HUES64 (cell line): ENCODE measurements at regions not wholly inside any gene's neighbourhood (a gene's known extent, or its start where the extent isn't known, plus 50 kb on each side); places are given as distances from the start of the nearest gene placed in this dataset.

Experiments
- H3K27ac ChIP-seq: 2 replicates; pipeline ENCODE4 v1.7.0; 2013; ENCODE audit warnings: low read depth, low read length, inconsistent platforms
- H3K27me3 ChIP-seq: 2 replicates; pipeline ENCODE4 v1.6.1; 2013; ENCODE audit warnings: mild to moderate bottlenecking, low read length; ENCODE audit not compliant: insufficient read depth
- H3K36me3 ChIP-seq: 2 replicates; pipeline ENCODE4 v1.6.1; 2013; ENCODE audit warnings: mild to moderate bottlenecking, low read length; ENCODE audit not compliant: insufficient read depth
- H3K4me1 ChIP-seq: 2 replicates; pipeline ENCODE4 v1.6.1; 2013; ENCODE audit warnings: mild to moderate bottlenecking, low read length, moderate library complexity; ENCODE audit not compliant: insufficient read depth
- H3K4me3 ChIP-seq: 2 replicates; pipeline ENCODE4 v1.5.1; 2013; ENCODE audit warnings: mild to moderate bottlenecking, low read length, moderate library complexity
- H3K9ac ChIP-seq: 2 replicates; pipeline ENCODE4 v1.6.1; 2013; ENCODE audit warnings: mild to moderate bottlenecking, low read depth, low read length
- H3K9me3 ChIP-seq: 2 replicates; pipeline ENCODE4 v1.6.1; 2013; ENCODE audit warnings: low read depth, low read length; ENCODE audit not compliant: insufficient read depth
- WGBS: fragments of 150-250, 120-280 bp; methylation state at CpG from one replicate; pipeline ENCODE4 v1.1.7; 2013; ENCODE audit warnings: missing lambda C conversion rate; 5-methylcytosine and 5-hydroxymethylcytosine counted together

- Histone ChIP-seq H3K4me3 (no peak overlapping the region), H3K9me3 (no peaks in the 10 kb centered on the region), H3K9ac (no peak overlapping the region), H3K4me1 (no peaks in the 10 kb centered on the region), H3K36me3 (no peaks in the 10 kb centered on the region), H3K27ac (no peak overlapping the region), H3K27me3 (no peaks in the 10 kb centered on the region)
- WGBS = 70% methylated on average over 2 of the region's 2 CpGs
Observed at GRCh38 chr4:177010418-177010817, 217.7 kb upstream of the VEGFC start.

GRCh38 chr4:177012918-177013545 lies 220.3 kb upstream of the VEGFC start:
- Histone ChIP-seq H3K27ac (no peak overlapping the region), H3K9me3 (no peaks in the 10 kb centered on the region), H3K4me1 (no peaks in the 10 kb centered on the region), H3K36me3 (no peaks in the 10 kb centered on the region), H3K9ac (no peak overlapping the region), H3K4me3 (no peak overlapping the region), H3K27me3 (no peaks in the 10 kb centered on the region)
- 94% methylated on average over 1 of the region's 1 CpG for WGBS

DNA sequence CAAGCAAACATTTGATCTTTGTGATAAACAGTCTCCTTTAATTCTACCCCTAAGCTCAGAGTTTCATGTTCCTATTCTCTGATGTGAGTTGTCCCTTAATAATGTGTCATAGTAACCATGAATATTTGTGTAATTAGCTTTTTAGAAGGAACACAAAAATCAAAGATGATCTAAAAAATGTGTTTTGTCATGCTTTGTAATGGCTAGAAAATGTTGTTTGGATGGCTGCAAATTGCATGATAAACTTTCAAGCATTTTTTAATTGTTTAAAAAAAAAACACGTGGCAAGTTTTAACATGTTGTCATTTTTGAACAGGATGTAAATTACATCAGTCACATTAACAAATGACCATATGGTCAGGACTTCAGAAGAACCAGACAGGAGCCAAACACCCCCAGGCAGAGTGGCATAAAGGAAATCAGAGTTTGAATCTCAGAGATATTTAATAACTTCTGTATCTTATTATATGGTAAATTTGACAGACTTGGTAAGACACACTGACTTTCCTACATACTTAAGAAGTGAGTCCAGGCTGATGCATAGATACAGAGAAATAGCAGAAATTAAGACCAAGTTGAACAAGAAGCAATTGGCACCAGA lies 223.9 kb upstream of the VEGFC start:
- 100% methylated on average over 1 of the region's 1 CpG for WGBS
- Histone ChIP-seq H3K9ac (no peak overlapping the region), H3K27ac (no peak overlapping the region)

GRCh38 chr4:177023951-177024350 lies 231.2 kb upstream of the VEGFC start:
- no peak overlapping the region for H3K27ac ChIP-seq
- WGBS = 88% methylated on average over 3 of the region's 3 CpGs
- no peaks in the 10 kb centered on the region for H3K36me3 ChIP-seq
- H3K27me3 ChIP-seq = no peaks in the 10 kb centered on the region
- no peaks in the 10 kb centered on the region for H3K4me1 ChIP-seq
- no peaks in the 10 kb centered on the region for H3K9me3 ChIP-seq
- H3K9ac ChIP-seq = no peak overlapping the region
- H3K4me3 ChIP-seq = no peak overlapping the region

More for the DNA sequence above, 223.9 kb upstream of the VEGFC start:
- no peaks in the 10 kb centered on the region for H3K27me3 ChIP-seq
- no peaks in the 10 kb centered on the region for H3K4me1 ChIP-seq
- no peak overlapping the region for H3K4me3 ChIP-seq
- H3K9me3 ChIP-seq = no peaks in the 10 kb centered on the region
- no peaks in the 10 kb centered on the region for H3K36me3 ChIP-seq

DNA sequence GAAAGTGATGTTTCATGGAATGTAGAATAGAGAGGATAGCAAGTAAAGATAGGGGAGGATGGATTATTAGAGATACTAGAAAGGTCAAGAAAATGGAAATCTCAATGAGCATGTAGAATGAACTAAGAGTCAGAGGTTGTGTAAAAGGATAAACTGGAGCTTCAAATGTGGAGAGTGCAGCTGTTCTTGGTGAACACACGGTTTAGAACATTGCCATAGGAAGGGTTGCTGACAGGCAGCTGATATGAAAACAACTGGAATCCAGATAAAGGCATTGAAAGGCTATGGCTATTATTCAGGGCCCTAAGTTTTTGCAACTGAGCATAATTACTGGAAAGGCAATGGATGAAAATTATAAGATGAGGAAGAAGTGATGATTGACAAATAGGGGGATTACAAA lies 239.6 kb upstream of the VEGFC start:
- no peaks in the 10 kb centered on the region for H3K9me3 ChIP-seq
- no peaks in the 10 kb centered on the region for H3K4me1 ChIP-seq
- no peak overlapping the region for H3K27ac ChIP-seq
- no peak overlapping the region for H3K4me3 ChIP-seq
- no peaks in the 10 kb centered on the region for H3K27me3 ChIP-seq
- H3K36me3 ChIP-seq = no peaks in the 10 kb centered on the region
- WGBS = 94% methylated on average over 1 of the region's 1 CpG
- no peak overlapping the region for H3K9ac ChIP-seq

GRCh38 chr4:177033135-177033534 lies 240.4 kb upstream of the VEGFC start:
- WGBS = 80% methylated on average over 3 of the region's 3 CpGs
- no peaks in the 10 kb centered on the region for H3K27me3 ChIP-seq
- no peaks in the 10 kb centered on the region for H3K9me3 ChIP-seq
- no peaks in the 10 kb centered on the region for H3K36me3 ChIP-seq
- H3K4me1 ChIP-seq = no peaks in the 10 kb centered on the region
- no peak overlapping the region for H3K9ac ChIP-seq
- no peak overlapping the region for H3K4me3 ChIP-seq
- H3K27ac ChIP-seq = no peak overlapping the region

- WGBS = 100% methylated on average over 1 of the region's 1 CpG
- Histone ChIP-seq H3K27me3 (no peaks in the 10 kb centered on the region), H3K4me1 (no peaks in the 10 kb centered on the region), H3K9me3 (no peaks in the 10 kb centered on the region), H3K36me3 (no peaks in the 10 kb centered on the region), H3K4me3 (no peak overlapping the region), H3K9ac (no peak overlapping the region), H3K27ac (no peak overlapping the region)
Observed at GRCh38 chr4:177033632-177034031, 240.9 kb upstream of the VEGFC start.

DNA sequence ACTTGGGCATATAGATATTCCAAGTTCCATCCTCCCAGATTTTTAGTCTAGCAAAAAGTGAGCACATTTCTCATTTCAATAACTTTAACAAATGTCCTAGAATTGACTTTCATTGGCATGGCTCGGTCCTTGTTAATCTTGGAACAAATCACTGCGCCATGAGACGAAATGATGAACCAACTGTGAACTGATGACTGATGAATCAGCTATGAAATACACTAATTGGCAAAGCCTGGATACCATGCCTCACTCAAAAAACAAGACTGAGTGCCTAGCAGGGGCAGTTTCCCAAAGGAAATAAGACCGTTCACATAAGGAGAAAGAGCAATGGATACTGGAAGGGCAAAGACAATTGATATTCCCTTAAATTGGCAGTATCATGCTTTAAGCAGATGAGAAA lies 248.6 kb upstream of the VEGFC start:
- Histone ChIP-seq H3K9ac (no peak overlapping the region), H3K4me1 (no peaks in the 10 kb centered on the region), H3K9me3 (no peaks in the 10 kb centered on the region), H3K27me3 (no peaks in the 10 kb centered on the region), H3K36me3 (no peaks in the 10 kb centered on the region), H3K27ac (no peak overlapping the region), H3K4me3 (no peak overlapping the region)
- 97% methylated on average over 4 of the region's 4 CpGs for WGBS

DNA sequence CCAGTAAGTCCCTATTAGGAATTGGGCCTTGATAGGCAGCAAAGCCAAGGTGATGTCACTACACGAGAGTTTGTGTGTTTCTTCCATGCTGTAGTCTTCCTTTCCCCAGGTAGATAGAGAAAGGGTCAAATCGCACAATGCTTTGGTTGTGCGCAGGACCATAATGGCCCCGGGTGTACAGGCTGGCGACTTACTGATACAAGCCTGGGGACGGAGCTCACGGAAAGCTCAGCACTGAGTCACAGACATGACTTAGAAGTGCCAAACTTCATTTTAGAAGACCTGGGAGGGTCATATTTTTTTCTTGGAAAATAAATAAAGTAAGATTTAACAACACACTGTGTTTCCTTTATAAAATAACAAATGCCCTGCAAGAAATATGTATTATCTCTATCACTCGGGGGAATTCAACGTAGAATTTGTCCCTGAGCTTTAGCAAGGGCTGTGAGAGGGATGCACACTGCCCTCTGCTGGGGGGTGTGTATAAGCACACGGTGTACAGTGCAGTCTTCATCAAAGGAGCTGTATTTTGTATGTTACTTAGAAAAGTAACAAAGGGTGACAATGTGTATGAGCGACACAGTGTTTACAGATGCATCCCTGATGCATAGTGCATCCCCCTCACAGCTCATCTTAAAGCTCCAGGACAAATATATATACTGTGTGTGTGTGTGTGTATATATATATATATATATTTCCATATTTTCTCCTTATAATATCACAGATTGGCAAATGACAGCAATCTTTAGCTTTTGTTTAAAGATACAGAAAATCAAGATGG lies 254.5 kb upstream of the VEGFC start:
- H3K4me3 ChIP-seq = no peak overlapping the region
- WGBS = 69% methylated on average over 10 of the region's 11 CpGs
- no peaks in the 10 kb centered on the region for H3K36me3 ChIP-seq
- no peak overlapping the region for H3K27ac ChIP-seq
- H3K9me3 ChIP-seq = no peaks in the 10 kb centered on the region
- H3K4me1 ChIP-seq = no peaks in the 10 kb centered on the region
- no peaks in the 10 kb centered on the region for H3K27me3 ChIP-seq
- H3K9ac ChIP-seq = no peak overlapping the region

GRCh38 chr4:177047851-177048174 lies 255.1 kb upstream of the VEGFC start:
- H3K4me1 ChIP-seq = no peaks in the 10 kb centered on the region
- no peaks in the 10 kb centered on the region for H3K27me3 ChIP-seq
- H3K4me3 ChIP-seq = no peak overlapping the region
- no peaks in the 10 kb centered on the region for H3K36me3 ChIP-seq
- H3K9me3 ChIP-seq = no peaks in the 10 kb centered on the region
- WGBS = 6% methylated on average over 1 of the region's 1 CpG
- H3K27ac ChIP-seq = no peak overlapping the region
- no peak overlapping the region for H3K9ac ChIP-seq

GRCh38 chr4:177051473-177052060 lies 258.1 kb upstream of the NEIL3 start:
- Histone ChIP-seq H3K9me3 (no peaks in the 10 kb centered on the region), H3K4me3 (no peak overlapping the region), H3K27me3 (no peaks in the 10 kb centered on the region), H3K27ac (no peak overlapping the region), H3K4me1 (no peaks in the 10 kb centered on the region), H3K36me3 (no peaks in the 10 kb centered on the region), H3K9ac (no peak overlapping the region)
- WGBS = 77% methylated on average over 7 of the region's 7 CpGs
